A673 (cell line): ENCODE measurements at regions not wholly inside any gene's neighbourhood (a gene's known extent, or its start where the extent isn't known, plus 50 kb on each side); places are given as distances from the start of the nearest gene placed in this dataset.

Experiments used
- BruUV-seq: library from RNA; stranded (reverse); fragments of 400-500 nt; replicated peaks from 2 replicates; lab custom pipeline; 2021; lab: Mats Ljungman, UMichigan
- CTCF ChIA-PET: fragments of 300-600 bp; sonication (Branson Sonifier 250); formaldehyde crosslinking; loops from one replicate; lab custom pipeline; 2022; ENCODE audit warnings: antibody characterized with exemption; lab: Charles Lee
- POLR2A ChIA-PET: fragments of 300-600 bp; sonication (Branson Sonifier 250); formaldehyde crosslinking; loops from one replicate; lab custom pipeline; 2022; ENCODE audit warnings: antibody characterized with exemption; ENCODE audit not compliant: low non-redundant PET; lab: Charles Lee
- DNase-seq: peaks from one replicate; pipeline ENCODE4 v3.0.0-alpha.2; 2015; ENCODE audit warnings: low spot score
- H3K27ac ChIP-seq: fragments of 200-600 bp; sonication (generic); 2 replicates; pipeline ENCODE4 v1.5.1; 2016; ENCODE audit warnings: mixed run types, low read depth, mild to moderate bottlenecking, mixed read lengths, antibody characterized with exemption, low read length; ENCODE audit not compliant: poor library complexity, severe bottlenecking
- H3K27me3 ChIP-seq: fragments of 200-600 bp; sonication (generic); replicated peaks from 2 replicates; pipeline ENCODE4 v1.6.1; 2017; ENCODE audit warnings: mixed run types, low read depth, mild to moderate bottlenecking, mixed read lengths, antibody characterized with exemption, low read length; ENCODE audit not compliant: insufficient read depth, poor library complexity
- H3K36me3 ChIP-seq: fragments of 200-600 bp; sonication (generic); 2 replicates; pipeline ENCODE4 v1.6.1; 2016; ENCODE audit warnings: mixed run types, mild to moderate bottlenecking, mixed read lengths, antibody characterized with exemption, low read length; ENCODE audit not compliant: insufficient read depth, poor library complexity, severe bottlenecking
- H3K4me1 ChIP-seq: fragments of 200-600 bp; sonication (generic); 2 replicates; pipeline ENCODE4 v1.6.1; 2017; ENCODE audit warnings: mixed run types, mild to moderate bottlenecking, mixed read lengths, antibody characterized with exemption, low read length; ENCODE audit not compliant: insufficient read depth, poor library complexity, severe bottlenecking
- H3K4me3 ChIP-seq: fragments of 200-600 bp; sonication (generic); 2 replicates; pipeline ENCODE4 v1.5.1; 2016; ENCODE audit warnings: low read depth, mixed run types, mild to moderate bottlenecking, mixed read lengths, low read length; ENCODE audit not compliant: poor library complexity, severe bottlenecking
- H3K9me3 ChIP-seq: fragments of 200-600 bp; sonication (generic); 2 replicates; pipeline ENCODE4 v1.6.1; 2016; ENCODE audit warnings: mixed run types, low read depth, mild to moderate bottlenecking, mixed read lengths, antibody characterized with exemption, low read length; ENCODE audit not compliant: poor library complexity, severe bottlenecking
- CTCF ChIP-seq: fragments of 300-800, 200-600 bp; sonication (generic); conservative IDR thresholded peaks from 2 replicates; pipeline ENCODE4 v1.5.1; 2017; ENCODE audit warnings: low read depth, mild to moderate bottlenecking, antibody characterized with exemption, low read length, moderate library complexity, mixed read lengths
- EZH2 ChIP-seq: fragments of 200-600 bp; sonication (generic); IDR thresholded peaks from 2 replicates; pipeline ENCODE4 v1.6.1; 2017; ENCODE audit warnings: borderline replicate concordance, low read depth, mild to moderate bottlenecking, mixed read lengths, antibody characterized with exemption, low read length; ENCODE audit not compliant: poor library complexity, severe bottlenecking
- intact Hi-C: fragments of 100-400 bp; cut with micrococcal nuclease; formaldehyde crosslinking; loops from one replicate; pipeline ENCODE4 v1.10.0; 2022; ENCODE audit not compliant: unreplicated experiment

GRCh38 chr3:66162766-66163165, 58.0 kb upstream of the SLC25A26 start:
- TF ChIP-seq CTCF = no peak
- no peak for TF ChIP-seq EZH2
- no TSS peak for BruUV-seq
- no peaks in the 10 kb centered on the region for H3K4me1 ChIP-seq
- H3K9me3 ChIP-seq = no peaks in the 10 kb centered on the region
- intact Hi-C loops = no loop called here
- no peaks in the 10 kb centered on the region for H3K36me3 ChIP-seq
- DNase-seq = no peak
- no peaks in the 10 kb centered on the region for H3K27me3 ChIP-seq
- no peak overlapping the region for H3K27ac ChIP-seq
- POLR2A ChIA-PET = no interaction called here
- CTCF ChIA-PET = no interaction called here
- H3K4me3 ChIP-seq = no peak overlapping the region

GRCh38 chr3:66158933-66159683, 61.7 kb upstream of the SLC25A26 start:
- CTCF ChIA-PET = no interaction called here
- Histone ChIP-seq H3K9me3 (no peaks in the 10 kb centered on the region), H3K36me3 (no peaks in the 10 kb centered on the region), H3K4me1 (peaks cover 2% of the 10 kb centered on the region), H3K27ac (no peak overlapping the region), H3K4me3 (no peak overlapping the region), H3K27me3 (no peaks in the 10 kb centered on the region)
- POLR2A ChIA-PET = no interaction called here
- intact Hi-C loops = no loop called here
- TF ChIP-seq CTCF (no peak), EZH2 (no peak)
- no TSS peak for BruUV-seq
- no peak for DNase-seq

DNA sequence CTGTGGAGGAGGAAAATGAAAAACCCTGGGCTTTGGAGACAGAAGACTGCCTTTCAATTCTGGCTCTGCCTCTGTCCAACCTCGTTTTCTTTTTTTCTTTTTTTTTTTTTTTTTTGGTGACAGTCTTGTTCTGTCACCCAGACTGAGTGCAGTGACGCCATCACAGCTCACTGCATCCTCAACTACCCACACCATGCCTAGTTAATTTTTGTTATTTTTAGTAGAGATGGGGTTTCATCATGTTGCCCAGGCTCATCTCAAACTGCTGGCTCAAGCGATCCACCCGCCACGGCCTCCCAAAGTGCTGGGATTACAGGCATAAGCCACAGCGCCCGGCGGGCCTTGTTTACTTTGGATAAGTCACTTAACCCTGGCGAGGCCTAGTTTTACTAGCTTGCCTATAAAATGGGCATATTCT, 66.3 kb upstream of the SLC25A26 start:
- H3K27me3 ChIP-seq = no peaks in the 10 kb centered on the region
- ChIA-PET POLR2A (no interaction called here), CTCF (no interaction called here)
- no peak overlapping the region for H3K4me3 ChIP-seq
- BruUV-seq = no TSS peak
- no peak for DNase-seq
- H3K36me3 ChIP-seq = no peaks in the 10 kb centered on the region
- H3K9me3 ChIP-seq = no peaks in the 10 kb centered on the region
- TF ChIP-seq CTCF (no peak), EZH2 (no peak)
- H3K4me1 ChIP-seq = peaks cover 5% of the 10 kb centered on the region
- H3K27ac ChIP-seq = no peak overlapping the region
- intact Hi-C loops = no loop called here
